GM23248 (cell line): ENCODE measurements at regions not wholly inside any gene's neighbourhood (a gene's known extent, or its start where the extent isn't known, plus 50 kb on each side); places are given as distances from the start of the nearest gene placed in this dataset.

Experiments
- EZH2 ChIP-seq: fragments of 200-600 bp; sonication (generic); IDR thresholded peaks from 2 replicates; pipeline ENCODE4 v1.6.1; 2018; ENCODE audit warnings: antibody characterized with exemption, mild to moderate bottlenecking; ENCODE audit not compliant: insufficient read depth, poor library complexity, severe bottlenecking
- EZH2phosphoT487 ChIP-seq: fragments of 200-600 bp; sonication (generic); IDR thresholded peaks from 2 replicates; pipeline ENCODE4 v1.6.1; 2018; ENCODE audit warnings: antibody characterized with exemption, moderate library complexity, mild to moderate bottlenecking, low read depth; ENCODE audit not compliant: insufficient read depth

DNA sequence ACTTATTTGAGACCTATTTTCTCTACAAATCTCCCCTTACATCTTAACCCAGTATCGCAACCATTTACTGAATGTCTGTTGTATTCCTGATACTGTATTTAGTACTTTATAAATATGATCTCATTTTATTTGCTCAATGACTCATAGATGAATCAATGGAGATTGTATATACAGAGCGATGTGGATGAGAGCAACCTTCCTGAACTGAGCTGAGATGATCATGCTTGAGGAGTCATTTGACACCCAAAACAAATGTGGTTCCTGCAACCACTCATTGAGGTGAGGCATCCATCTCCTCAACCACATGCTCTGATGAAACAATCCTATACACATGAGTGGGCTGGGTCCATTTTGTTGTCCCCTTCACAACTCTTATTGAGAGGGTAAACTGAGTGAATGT lies 250.0 kb downstream of the CDC14C start:
- TF ChIP-seq EZH2phosphoT487 (no peak), EZH2 (no peak)
